ENCODE measurements at regions not wholly inside any gene's neighbourhood (a gene's known extent, or its start where the extent isn't known, plus 50 kb on each side); places are given as distances from the start of the nearest gene placed in this dataset.

GRCh38 chr13:100880166-100880565 lies 205.6 kb upstream of the TMTC4 start:
- TF ChIP-seq CTCF (IDR thresholded peaks at IDR 0.05) (no peak), POLR2A (IDR thresholded peaks at IDR 0.05) (no peak)
